DOHH2 (cell line): ENCODE measurements at regions not wholly inside any gene's neighbourhood (a gene's known extent, or its start where the extent isn't known, plus 50 kb on each side); places are given as distances from the start of the nearest gene placed in this dataset.

Experiments
- H3F3A ChIP-seq: fragments of 200-600 bp; sonication (generic), shearing (Covaris generic); 2 replicates; pipeline ENCODE4 v1.6.0; 2016; ENCODE audit warnings: antibody characterized with exemption, mild to moderate bottlenecking; ENCODE audit not compliant: control insufficient read depth, insufficient read depth
- H3K27ac ChIP-seq: fragments of 200-600 bp; sonication (generic); 2 replicates; pipeline ENCODE4 v1.5.1; 2014; ENCODE audit warnings: low read depth, mild to moderate bottlenecking, low read length, moderate library complexity
- H3K27me3 ChIP-seq: fragments of 200-600 bp; sonication (generic); 2 replicates; pipeline ENCODE4 v1.6.1; 2014; ENCODE audit warnings: mild to moderate bottlenecking, low read length, mixed read lengths; ENCODE audit not compliant: control insufficient read depth
- H3K36me3 ChIP-seq: fragments of 200-600 bp; sonication (generic); 2 replicates; pipeline ENCODE4 v1.6.1; 2014; ENCODE audit warnings: mild to moderate bottlenecking, low read length, moderate library complexity, mixed read lengths; ENCODE audit not compliant: control insufficient read depth
- H3K4me1 ChIP-seq: fragments of 200-600 bp; sonication (generic); 2 replicates; pipeline ENCODE4 v1.6.1; 2014; ENCODE audit warnings: mild to moderate bottlenecking, low read length, mixed read lengths; ENCODE audit not compliant: control insufficient read depth
- H3K4me2 ChIP-seq: fragments of 200-600 bp; sonication (generic); 2 replicates; pipeline ENCODE4 v1.6.0; 2014; ENCODE audit warnings: mild to moderate bottlenecking, low read length, moderate library complexity
- H3K4me3 ChIP-seq: fragments of 200-600 bp; sonication (generic); 2 replicates; pipeline ENCODE4 v1.5.1; 2014; ENCODE audit warnings: mild to moderate bottlenecking, low read length, mixed read lengths
- H3K79me2 ChIP-seq: fragments of 200-600 bp; sonication (generic); 2 replicates; pipeline ENCODE4 v1.6.1; 2014; ENCODE audit warnings: mild to moderate bottlenecking, low read length, mixed read lengths; ENCODE audit not compliant: control insufficient read depth
- H3K9me2 ChIP-seq: fragments of 200-600 bp; sonication (generic); replicated peaks from 2 replicates; pipeline ENCODE4 v1.6.1; 2014; ENCODE audit warnings: mild to moderate bottlenecking, low read length, mixed read lengths; ENCODE audit not compliant: control insufficient read depth
- H3K9me3 ChIP-seq: fragments of 200-600 bp; sonication (generic); 2 replicates; pipeline ENCODE4 v1.6.1; 2014; ENCODE audit warnings: antibody characterized with exemption, low read length, mixed read lengths; ENCODE audit not compliant: control insufficient read depth, insufficient read depth
- H4K20me1 ChIP-seq: fragments of 200-600 bp; sonication (generic); 2 replicates; pipeline ENCODE4 v1.6.0; 2014; ENCODE audit warnings: low read depth, mild to moderate bottlenecking, antibody characterized with exemption, low read length, moderate library complexity; ENCODE audit not compliant: control insufficient read depth, insufficient read depth
- EZH2phosphoT487 ChIP-seq: fragments of 200-600 bp; sonication (generic); IDR thresholded peaks from 2 replicates; pipeline ENCODE4 v1.6.1; 2017; ENCODE audit warnings: borderline replicate concordance, mild to moderate bottlenecking, antibody characterized with exemption, low read length, moderate library complexity, mixed read lengths
- TF ChIP-seq, protein P1 (sequence below): fragments of 200-600 bp; sonication (generic); IDR thresholded peaks from one replicate; pipeline ENCODE4 v1.5.1; 2014; ENCODE audit warnings: antibody characterized with exemption, mild to moderate bottlenecking, low read depth, low read length; ENCODE audit not compliant: poor library complexity, severe bottlenecking

DNA sequence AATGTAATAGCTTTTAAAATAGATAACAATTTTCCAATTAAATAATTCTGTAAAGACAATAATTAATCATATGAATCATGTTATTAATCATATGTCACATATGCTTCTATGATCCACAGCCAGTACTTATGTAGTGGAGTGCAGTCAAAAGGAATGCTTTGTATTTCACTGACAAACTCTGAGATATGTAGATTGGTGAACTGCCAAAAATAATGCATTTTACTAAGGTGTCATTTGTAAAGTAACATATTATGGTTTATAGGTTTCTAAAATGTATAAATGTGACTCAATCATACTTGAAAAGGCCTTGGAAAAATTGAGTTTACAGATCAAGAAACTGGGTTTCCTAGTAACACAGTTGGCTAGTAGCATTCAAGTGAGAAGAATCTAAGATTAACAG lies 93.8 kb upstream of the KCNH7 start:
- Histone ChIP-seq H3F3A (no peaks in the 10 kb centered on the region), H3K36me3 (no peaks in the 10 kb centered on the region), H4K20me1 (no peaks in the 10 kb centered on the region), H3K9me3 (no peaks in the 10 kb centered on the region), H3K9me2 (no peaks in the 10 kb centered on the region), H3K27me3 (no peaks in the 10 kb centered on the region), H3K4me3 (no peak overlapping the region), H3K79me2 (no peaks in the 10 kb centered on the region), H3K4me1 (no peaks in the 10 kb centered on the region), H3K4me2 (no peak overlapping the region), H3K27ac (no peak overlapping the region)
- TF ChIP-seq EZH2phosphoT487 = no peak
- TF ChIP-seq, protein P1, sequence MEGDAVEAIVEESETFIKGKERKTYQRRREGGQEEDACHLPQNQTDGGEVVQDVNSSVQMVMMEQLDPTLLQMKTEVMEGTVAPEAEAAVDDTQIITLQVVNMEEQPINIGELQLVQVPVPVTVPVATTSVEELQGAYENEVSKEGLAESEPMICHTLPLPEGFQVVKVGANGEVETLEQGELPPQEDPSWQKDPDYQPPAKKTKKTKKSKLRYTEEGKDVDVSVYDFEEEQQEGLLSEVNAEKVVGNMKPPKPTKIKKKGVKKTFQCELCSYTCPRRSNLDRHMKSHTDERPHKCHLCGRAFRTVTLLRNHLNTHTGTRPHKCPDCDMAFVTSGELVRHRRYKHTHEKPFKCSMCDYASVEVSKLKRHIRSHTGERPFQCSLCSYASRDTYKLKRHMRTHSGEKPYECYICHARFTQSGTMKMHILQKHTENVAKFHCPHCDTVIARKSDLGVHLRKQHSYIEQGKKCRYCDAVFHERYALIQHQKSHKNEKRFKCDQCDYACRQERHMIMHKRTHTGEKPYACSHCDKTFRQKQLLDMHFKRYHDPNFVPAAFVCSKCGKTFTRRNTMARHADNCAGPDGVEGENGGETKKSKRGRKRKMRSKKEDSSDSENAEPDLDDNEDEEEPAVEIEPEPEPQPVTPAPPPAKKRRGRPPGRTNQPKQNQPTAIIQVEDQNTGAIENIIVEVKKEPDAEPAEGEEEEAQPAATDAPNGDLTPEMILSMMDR = no peak

DNA sequence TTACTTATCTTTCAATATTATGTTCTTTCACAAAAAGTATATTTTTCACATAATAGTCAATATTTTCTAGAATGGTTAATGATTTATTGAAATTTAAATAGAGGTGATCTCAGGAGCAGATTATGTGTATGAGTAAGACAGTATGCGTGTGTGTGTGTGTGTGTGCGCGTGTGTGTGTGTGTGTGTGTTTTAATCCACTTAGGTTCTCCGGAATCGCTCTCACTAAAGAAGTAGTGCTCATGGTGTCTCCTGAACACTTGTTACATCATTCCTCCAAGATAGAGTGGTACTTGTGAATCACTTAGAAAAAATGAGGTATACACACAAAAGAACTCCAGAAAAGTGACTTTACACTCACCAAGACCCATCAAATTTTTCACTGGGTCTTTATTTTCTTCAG lies 91.0 kb upstream of the KCNH7 start:
- Histone ChIP-seq H4K20me1 (no peaks in the 10 kb centered on the region), H3K36me3 (no peaks in the 10 kb centered on the region), H3F3A (no peaks in the 10 kb centered on the region)

DNA sequence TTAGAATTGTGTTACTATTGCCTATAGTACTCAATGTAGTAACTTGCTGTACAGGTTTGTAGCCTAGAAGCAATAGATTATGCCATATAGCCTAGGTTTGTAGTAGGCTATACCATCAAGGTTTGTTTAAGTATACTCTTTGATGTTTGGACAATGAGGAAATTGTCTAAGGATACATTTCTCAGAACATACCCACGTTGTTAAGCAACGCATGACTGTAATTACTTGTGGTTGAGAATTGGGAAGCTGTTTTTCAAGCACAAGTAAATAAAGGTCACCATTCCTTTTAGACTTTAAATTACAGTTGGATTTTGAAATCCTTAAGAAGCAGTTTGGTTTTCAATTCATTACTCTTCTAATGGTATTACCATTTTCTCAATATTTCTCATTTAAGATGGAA lies 89.8 kb upstream of the KCNH7 start:
- H3K79me2 ChIP-seq = no peaks in the 10 kb centered on the region
- TF ChIP-seq, protein P1 = no peak
- TF ChIP-seq EZH2phosphoT487 = no peak
- no peak overlapping the region for H3K4me2 ChIP-seq
- no peak overlapping the region for H3K4me3 ChIP-seq
- no peaks in the 10 kb centered on the region for H3K9me2 ChIP-seq
- no peaks in the 10 kb centered on the region for H3K27me3 ChIP-seq
- H3K36me3 ChIP-seq = no peaks in the 10 kb centered on the region
- no peaks in the 10 kb centered on the region for H3F3A ChIP-seq
- H3K27ac ChIP-seq = no peak overlapping the region
- H3K9me3 ChIP-seq = no peaks in the 10 kb centered on the region
- H3K4me1 ChIP-seq = no peaks in the 10 kb centered on the region
- H4K20me1 ChIP-seq = no peaks in the 10 kb centered on the region

More for the DNA sequence above, 91.0 kb upstream of the KCNH7 start:
- TF ChIP-seq EZH2phosphoT487 = no peak
- TF ChIP-seq, protein P1 = no peak
- Histone ChIP-seq H3K27ac (no peak overlapping the region), H3K4me1 (no peaks in the 10 kb centered on the region), H3K79me2 (no peaks in the 10 kb centered on the region), H3K9me3 (no peaks in the 10 kb centered on the region), H3K4me2 (no peak overlapping the region), H3K9me2 (no peaks in the 10 kb centered on the region), H3K27me3 (no peaks in the 10 kb centered on the region), H3K4me3 (no peak overlapping the region)

DNA sequence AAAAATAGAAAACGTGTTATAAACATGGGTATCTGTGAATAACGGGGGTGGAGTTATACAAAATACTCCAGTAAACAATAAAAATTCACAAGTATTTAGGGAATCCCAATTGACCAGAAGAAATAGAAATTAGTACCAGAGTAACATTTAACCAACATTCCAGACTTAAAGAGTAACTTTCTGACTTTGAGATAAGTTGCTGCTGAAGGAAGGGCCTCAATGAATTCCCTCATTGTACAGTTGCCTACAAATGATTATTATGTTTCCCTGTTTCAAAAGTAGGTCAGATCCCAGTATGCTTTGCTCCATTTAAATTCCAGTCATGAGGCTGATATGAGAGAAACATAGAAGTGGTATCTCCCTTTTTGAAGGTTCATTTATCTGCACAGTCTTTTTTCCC lies 88.3 kb upstream of the KCNH7 start:
- Histone ChIP-seq H3K9me2 (no peaks in the 10 kb centered on the region), H3K27ac (no peak overlapping the region), H3K4me3 (no peak overlapping the region), H3K4me1 (no peaks in the 10 kb centered on the region), H3K27me3 (no peaks in the 10 kb centered on the region), H3F3A (no peaks in the 10 kb centered on the region), H3K36me3 (no peaks in the 10 kb centered on the region), H4K20me1 (no peaks in the 10 kb centered on the region), H3K4me2 (no peak overlapping the region), H3K9me3 (no peaks in the 10 kb centered on the region), H3K79me2 (no peaks in the 10 kb centered on the region)
- TF ChIP-seq EZH2phosphoT487 = no peak
- TF ChIP-seq, protein P1 = no peak
